ENCODE measurements at regions not wholly inside any gene's neighbourhood (a gene's known extent, or its start where the extent isn't known, plus 50 kb on each side); places are given as distances from the start of the nearest gene placed in this dataset.

DNA sequence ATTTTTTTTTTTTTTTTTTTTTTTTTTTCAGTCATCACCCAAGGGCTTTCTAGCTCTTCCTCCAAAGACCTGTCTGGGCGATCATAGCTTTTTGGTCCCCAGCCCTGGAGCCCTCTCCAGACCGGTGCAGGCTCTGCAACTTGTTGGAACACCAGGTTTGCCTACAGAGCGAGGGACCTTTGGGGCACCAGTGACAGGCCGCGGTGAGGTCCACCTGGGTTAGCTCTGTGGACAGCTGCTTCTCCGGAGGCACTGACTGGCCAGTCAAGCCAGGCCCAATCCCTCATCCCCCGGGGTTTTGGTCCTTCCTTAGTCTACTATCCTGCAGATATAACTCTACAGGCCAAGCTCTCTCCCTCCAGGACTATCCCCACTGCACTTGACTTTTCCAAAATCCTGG is 86.8 kb upstream of the SMNDC1 start (continued):
- no peak for TF ChIP-seq ASH1L (IDR thresholded peaks at IDR 0.05; ENCODE audit: borderline replicate concordance, low read depth, partially characterized antibody)
- TF ChIP-seq, protein P1, sequence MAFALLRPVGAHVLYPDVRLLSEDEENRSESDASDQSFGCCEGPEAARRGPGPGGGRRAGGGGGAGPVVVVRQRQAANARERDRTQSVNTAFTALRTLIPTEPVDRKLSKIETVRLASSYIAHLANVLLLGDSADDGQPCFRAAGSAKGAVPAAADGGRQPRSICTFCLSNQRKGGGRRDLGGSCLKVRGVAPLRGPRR (CRISPR knock-in tag; IDR thresholded peaks at IDR 0.05) = no peak
- TF ChIP-seq HBP1 (CRISPR knock-in tag; IDR thresholded peaks at IDR 0.05) = no peak
- TF ChIP-seq HDAC8 (tag; IDR thresholded peaks at IDR 0.05) = no peak
- TF ChIP-seq CCNT2 (IDR thresholded peaks at IDR 0.05; ENCODE audit: borderline replicate concordance, extremely low read depth, insufficient read length, low read depth, low read length) = no peak
- TF ChIP-seq ZNF561 (CRISPR knock-in tag; conservative IDR thresholded peaks at IDR 0.05) = no peak
- no peak for TF ChIP-seq MIER1 (IDR thresholded peaks at IDR 0.05; ENCODE audit: low read depth)

GRCh38 chr10:110392121-110392520 is 87.4 kb upstream of the SMNDC1 start:
- FAIRE-seq = no peak
- Histone ChIP-seq H3K9ac (ENCODE audit: insufficient read depth in 1 of 2, low read depth in 2 of 2, low read length in 2 of 2) (no peak overlapping the region), H3K4me1 (replicated peaks in 1 of 2; ENCODE audit: control insufficient read depth in 2 of 2, insufficient read depth in 2 of 2, low read length in 2 of 2) (peaks cover 0 to 19% of the 10 kb centered on the region in 2 experiments; a peak in 4 of 5 replicates), H3K27ac (ENCODE audit: extremely low read depth, low read depth, low read length) (no peak overlapping the region), H3K36me3 (ENCODE audit: control insufficient read depth, insufficient read depth, low read length) (no peaks in the 10 kb centered on the region), H3K79me2 (ENCODE audit: control insufficient read depth, insufficient read depth, low read length) (no peaks in the 10 kb centered on the region), H3K9me3 (replicated peaks; ENCODE audit: control insufficient read depth, insufficient read depth, low read depth, low read length) (no peaks in the 10 kb centered on the region), H2AFZ (ENCODE audit: low read depth, low read length) (no peak overlapping the region), H4K20me1 (replicated peaks; ENCODE audit: control insufficient read depth, insufficient read depth, low read length) (no peaks in the 10 kb centered on the region; the same call in 1 of the 2 replicates), H3K4me3 (no peak overlapping the region), H3K27me3 (ENCODE audit: control insufficient read depth in 2 of 2, insufficient read depth in 2 of 2, low read length in 2 of 2) (peaks cover 2 to 38% of the 10 kb centered on the region in 2 experiments; a peak in 3 of 5 replicates), H3K9me1 (ENCODE audit: control insufficient read depth, insufficient read depth, low read length) (no peaks in the 10 kb centered on the region), H3K4me2 (ENCODE audit: insufficient read depth, low read length) (no peak overlapping the region)
- ATAC-seq = no peak
- DNase-seq (ENCODE audit: extremely low read depth in 1 of 4, low spot score in 3 of 4) = no peak
- CTCF ChIA-PET (ENCODE audit: low intra/inter-chr PET ratio) = interaction anchor here (0.7 kb wide), 1 partner anchor 28 kb away, joined by 3 read pairs; no protein-coding TSS in a partner anchor
- intact Hi-C loops (cut with micrococcal nuclease) (no loop called here), in situ Hi-C loops (cut with MboI) (no loop called here)
- WGBS (ENCODE audit: insufficient coverage, low coverage, missing lambda C conversion rate) = 13% methylated on average over 7 of the region's 7 CpGs
- BruUV-seq (replicated peaks) = no TSS peak
- POLR2A ChIA-PET = interaction anchor here (1.4 to 1.6 kb wide), 2 partner anchors 13 to 24 kb away, joined by 3 to 4 read pairs; no protein-coding TSS in a partner anchor
- TF ChIP-seq YBX1 (IDR thresholded peaks at IDR 0.05) (no peak), NCOA1 (IDR thresholded peaks at IDR 0.05; ENCODE audit: low read depth) (no peak), PML (IDR thresholded peaks at IDR 0.05; ENCODE audit: low read length) (no peak), ZNF212 (CRISPR knock-in tag; IDR thresholded peaks at IDR 0.05) (no peak), ZNF436 (CRISPR knock-in tag; IDR thresholded peaks at IDR 0.05) (no peak), MYC (IDR thresholded peaks at IDR 0.05; ENCODE audit: low read depth, low read length) (no peak), MYC (CRISPR knock-in tag; IDR thresholded peaks at IDR 0.05; ENCODE audit: borderline replicate concordance, low read depth) (no peak)
- TF ChIP-seq, protein P1 (CRISPR knock-in tag; IDR thresholded peaks at IDR 0.05) = no peak
- TF ChIP-seq, protein P2, sequence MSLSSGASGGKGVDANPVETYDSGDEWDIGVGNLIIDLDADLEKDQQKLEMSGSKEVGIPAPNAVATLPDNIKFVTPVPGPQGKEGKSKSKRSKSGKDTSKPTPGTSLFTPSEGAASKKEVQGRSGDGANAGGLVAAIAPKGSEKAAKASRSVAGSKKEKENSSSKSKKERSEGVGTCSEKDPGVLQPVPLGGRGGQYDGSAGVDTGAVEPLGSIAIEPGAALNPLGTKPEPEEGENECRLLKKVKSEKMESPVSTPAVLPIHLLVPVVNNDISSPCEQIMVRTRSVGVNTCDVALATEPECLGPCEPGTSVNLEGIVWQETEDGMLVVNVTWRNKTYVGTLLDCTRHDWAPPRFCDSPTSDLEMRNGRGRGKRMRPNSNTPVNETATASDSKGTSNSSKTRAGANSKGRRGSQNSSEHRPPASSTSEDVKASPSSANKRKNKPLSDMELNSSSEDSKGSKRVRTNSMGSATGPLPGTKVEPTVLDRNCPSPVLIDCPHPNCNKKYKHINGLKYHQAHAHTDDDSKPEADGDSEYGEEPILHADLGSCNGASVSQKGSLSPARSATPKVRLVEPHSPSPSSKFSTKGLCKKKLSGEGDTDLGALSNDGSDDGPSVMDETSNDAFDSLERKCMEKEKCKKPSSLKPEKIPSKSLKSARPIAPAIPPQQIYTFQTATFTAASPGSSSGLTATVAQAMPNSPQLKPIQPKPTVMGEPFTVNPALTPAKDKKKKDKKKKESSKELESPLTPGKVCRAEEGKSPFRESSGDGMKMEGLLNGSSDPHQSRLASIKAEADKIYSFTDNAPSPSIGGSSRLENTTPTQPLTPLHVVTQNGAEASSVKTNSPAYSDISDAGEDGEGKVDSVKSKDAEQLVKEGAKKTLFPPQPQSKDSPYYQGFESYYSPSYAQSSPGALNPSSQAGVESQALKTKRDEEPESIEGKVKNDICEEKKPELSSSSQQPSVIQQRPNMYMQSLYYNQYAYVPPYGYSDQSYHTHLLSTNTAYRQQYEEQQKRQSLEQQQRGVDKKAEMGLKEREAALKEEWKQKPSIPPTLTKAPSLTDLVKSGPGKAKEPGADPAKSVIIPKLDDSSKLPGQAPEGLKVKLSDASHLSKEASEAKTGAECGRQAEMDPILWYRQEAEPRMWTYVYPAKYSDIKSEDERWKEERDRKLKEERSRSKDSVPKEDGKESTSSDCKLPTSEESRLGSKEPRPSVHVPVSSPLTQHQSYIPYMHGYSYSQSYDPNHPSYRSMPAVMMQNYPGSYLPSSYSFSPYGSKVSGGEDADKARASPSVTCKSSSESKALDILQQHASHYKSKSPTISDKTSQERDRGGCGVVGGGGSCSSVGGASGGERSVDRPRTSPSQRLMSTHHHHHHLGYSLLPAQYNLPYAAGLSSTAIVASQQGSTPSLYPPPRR (CRISPR knock-in tag; IDR thresholded peaks at IDR 0.05; ENCODE audit: borderline replicate concordance) = no peak

All from K562 (cell line).